Uterus (tissue), 2 donors: ENCODE measurements at regions not wholly inside any gene's neighbourhood (a gene's known extent, or its start where the extent isn't known, plus 50 kb on each side); places are given as distances from the start of the nearest gene placed in this dataset.

ENCODE experiments used
- CTCF ChIP-seq, 4 experiments: fragments of 200-600 bp in 2 of 4; fragments of 450-650 bp in 2 of 4; sonication (generic) in 2 of 4; IDR thresholded peaks; one replicate each; pipeline ENCODE4 v1.5.1; 2016 to 2019; ENCODE audit warnings: antibody characterized with exemption in 4 of 4, mild to moderate bottlenecking in 2 of 4, moderate library complexity in 1 of 4
- POLR2A ChIP-seq, 2 donors: fragments of 450-650 bp; IDR thresholded peaks; one replicate each; pipeline ENCODE4 v1.6.1; 2016; ENCODE audit warnings: antibody characterized with exemption in 2 of 2, mild to moderate bottlenecking in 1 of 2, moderate library complexity in 1 of 2

GRCh38 chr2:187782301-187782700 lies 228.1 kb upstream of the TFPI start:
- TF ChIP-seq POLR2A (IDR thresholded peaks at IDR 0.05) = no peak
- TF ChIP-seq CTCF (IDR thresholded peaks at IDR 0.05) = no peak
